Heart left ventricle (tissue), 16 donors: ENCODE measurements at regions not wholly inside any gene's neighbourhood (a gene's known extent, or its start where the extent isn't known, plus 50 kb on each side); places are given as distances from the start of the nearest gene placed in this dataset.

Source experiments
- ATAC-seq, 4 donors: fragments of 200-7000 bp; cut with Tn5 transposase; one replicate each; pipeline ENCODE4 v1.9.1; 2020 to 2022; ENCODE audit warnings: moderate library complexity in 4 of 4, mild to moderate bottlenecking in 3 of 4, moderate number of reproducible peaks in 1 of 4
- DNase-seq, 5 donors: peaks; one replicate each; pipeline ENCODE4 v3.0.0-alpha.2; 2020
- H3K27ac ChIP-seq, 12 donors: fragments of 200-600 bp; sonication (generic) in 4 of 12; one replicate each; pipeline versions ENCODE4 v1.5.0 to v1.8.0; 2016 to 2022; ENCODE audit warnings: mild to moderate bottlenecking in 2 of 12
- H3K27me3 ChIP-seq, 9 donors: fragments of 200-600 bp; sonication (generic) in 2 of 9; one replicate each; pipeline versions ENCODE4 v1.5.1 to v1.8.0; 2016 to 2022; ENCODE audit warnings: mild to moderate bottlenecking in 3 of 9
- H3K36me3 ChIP-seq, 9 donors: fragments of 200-600 bp; sonication (generic) in 2 of 9; one replicate each; pipeline versions ENCODE4 v1.5.0 to v1.8.0; 2018 to 2022; ENCODE audit warnings: mild to moderate bottlenecking in 2 of 9
- H3K4me1 ChIP-seq, 12 donors: fragments of 200-600 bp; sonication (generic) in 4 of 12; one replicate each; pipeline versions ENCODE4 v1.5.0 to v1.8.0; 2016 to 2022; ENCODE audit warnings: mild to moderate bottlenecking in 3 of 12
- H3K4me3 ChIP-seq, 12 donors: fragments of 200-600 bp; sonication (generic) in 4 of 12; one replicate each; pipeline versions ENCODE4 v1.5.0 to v1.8.0; 2017 to 2022; ENCODE audit warnings: mild to moderate bottlenecking in 9 of 12, moderate library complexity in 4 of 12
- H3K9me3 ChIP-seq, 12 donors: fragments of 200-600 bp; sonication (generic) in 4 of 12; one replicate each; pipeline versions ENCODE4 v1.5.0 to v1.8.0; 2016 to 2022; ENCODE audit warnings: mild to moderate bottlenecking in 1 of 12
- POLR2A ChIP-seq, 2 donors: fragments of 450-650 bp; IDR thresholded peaks; one replicate each; pipeline ENCODE4 v1.6.1; 2017; ENCODE audit warnings: antibody characterized with exemption in 2 of 2, mild to moderate bottlenecking in 2 of 2, moderate library complexity in 2 of 2
- WGBS, 4 donors: extraction: QIAGEN DNeasy Blood & Tissue Kit in 2 of 4; methylation state at CpG; one replicate each; pipeline versions ENCODE4 v1.1.5 to v1.1.7; 2013 to 2018; 5-methylcytosine and 5-hydroxymethylcytosine counted together
- intact Hi-C, 10 donors: fragments of 100-400 bp; cut with DNase I; formaldehyde crosslinking; loops; one replicate each; pipeline versions ENCODE4 v1.11.1 to v1.14.2; 2022
- TF ChIP-seq, protein P1 (sequence below), 12 donors: fragments of 200-600 bp; sonication (generic) in 4 of 12; IDR thresholded peaks; one replicate each; pipeline versions ENCODE4 v1.5.0 to v1.8.0; 2018 to 2022; ENCODE audit warnings: antibody characterized with exemption in 12 of 12, mild to moderate bottlenecking in 5 of 12
- donor health status: ischemic (EF 13 %, LVEDD 7.1; RV severe dilation, severe dysfunction).
- donor health status: healthy with polysubstance abuse.
- donor health status: DM: no; HTN: yes; CAD: no.
- donor health status: DM: no; HTN: no; CAD: no.
- donor health status: ischemic (EF 25% LVEDD 6.9; RV normal size, moderate dysfunction).
- donor health status: ischemic (EF 25% LVEDD 5.7; RV mildly dilated, moderate dysfunction).
- donor health status: healthy.
- donor health status: DM: yes; HTN: yes; CAD: no.
- donor health status: ischemic (EF 35%, LVEDD 5.7; RV mildly dilated, moderate dysfunction).
- donor health status: nonischemic (EF 11% LVEDD 7.7; RV severe dilation, severe dysfunction).
- donor health status: DM: yes; HTN: yes; CAD: no.
- donor health status: PGD.
- donor health status: ischemic (EF 29% LVEDD 5.4; RV normal size, mild dysfunction).
- donor health status: nonischemic (EF 23%, LVEDD 6.1; RV moderate dilation, normal function).

- 82 to 85% (median 83%) methylated on average over 8 of the region's 8 CpGs for WGBS, 4 donors
These were observed 59.1 kb upstream of the GLIS3 start for GRCh38 chr9:4359016-4359415.

GRCh38 chr9:4357929-4358328 lies 58.1 kb upstream of the GLIS3 start:
- no peak for DNase-seq
- 91 to 94% (median 93%) methylated on average over 3 of the region's 3 CpGs for WGBS, 4 donors
- intact Hi-C loops = loop anchor here in 1 of 10 donors (10.0 kb wide), 1 partner anchor 883 kb away; no protein-coding TSS in a partner anchor

More at GRCh38 chr9:4359016-4359415, 59.1 kb upstream of the GLIS3 start:
- Histone ChIP-seq H3K4me1 (no peaks in the 10 kb centered on the region), H3K27ac (no peak overlapping the region), H3K4me3 (no peak overlapping the region), H3K27me3 (no peaks in the 10 kb centered on the region), H3K9me3 (no peaks in the 10 kb centered on the region), H3K36me3 (no peaks in the 10 kb centered on the region)
- intact Hi-C loops = loop anchor here in 1 of 10 donors (10.0 kb wide), 1 partner anchor 884 kb away; no protein-coding TSS in a partner anchor
- ATAC-seq (no peak), DNase-seq (no peak)
- TF ChIP-seq, protein P1, sequence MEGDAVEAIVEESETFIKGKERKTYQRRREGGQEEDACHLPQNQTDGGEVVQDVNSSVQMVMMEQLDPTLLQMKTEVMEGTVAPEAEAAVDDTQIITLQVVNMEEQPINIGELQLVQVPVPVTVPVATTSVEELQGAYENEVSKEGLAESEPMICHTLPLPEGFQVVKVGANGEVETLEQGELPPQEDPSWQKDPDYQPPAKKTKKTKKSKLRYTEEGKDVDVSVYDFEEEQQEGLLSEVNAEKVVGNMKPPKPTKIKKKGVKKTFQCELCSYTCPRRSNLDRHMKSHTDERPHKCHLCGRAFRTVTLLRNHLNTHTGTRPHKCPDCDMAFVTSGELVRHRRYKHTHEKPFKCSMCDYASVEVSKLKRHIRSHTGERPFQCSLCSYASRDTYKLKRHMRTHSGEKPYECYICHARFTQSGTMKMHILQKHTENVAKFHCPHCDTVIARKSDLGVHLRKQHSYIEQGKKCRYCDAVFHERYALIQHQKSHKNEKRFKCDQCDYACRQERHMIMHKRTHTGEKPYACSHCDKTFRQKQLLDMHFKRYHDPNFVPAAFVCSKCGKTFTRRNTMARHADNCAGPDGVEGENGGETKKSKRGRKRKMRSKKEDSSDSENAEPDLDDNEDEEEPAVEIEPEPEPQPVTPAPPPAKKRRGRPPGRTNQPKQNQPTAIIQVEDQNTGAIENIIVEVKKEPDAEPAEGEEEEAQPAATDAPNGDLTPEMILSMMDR (IDR thresholded peaks at IDR 0.05) = no peak
- no peak for TF ChIP-seq POLR2A (IDR thresholded peaks at IDR 0.05)

DNA sequence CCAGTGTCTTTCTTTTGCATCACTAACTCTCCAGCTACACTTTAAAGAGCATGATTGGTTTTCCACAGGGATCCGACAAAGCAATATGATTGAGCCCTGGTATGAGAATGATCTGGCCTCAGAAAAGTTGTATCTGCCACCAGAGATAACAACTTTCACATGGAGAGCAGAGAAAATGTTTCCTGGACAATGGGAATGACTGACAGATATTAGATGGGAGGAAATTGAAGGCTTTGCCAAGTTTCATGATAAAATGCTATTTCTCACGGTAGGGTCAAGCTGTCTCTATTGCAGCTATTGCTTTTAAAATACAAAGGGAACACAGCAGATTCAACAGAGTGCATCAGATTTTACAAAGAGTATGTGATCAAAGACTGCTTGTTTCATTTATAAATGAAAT lies 56.4 kb upstream of the GLIS3 start:
- Histone ChIP-seq H3K4me1 (no peaks in the 10 kb centered on the region), H3K9me3 (no peaks in the 10 kb centered on the region), H3K36me3 (no peaks in the 10 kb centered on the region), H3K27me3 (no peaks in the 10 kb centered on the region), H3K27ac (no peak overlapping the region), H3K4me3 (no peak overlapping the region)
- WGBS, 4 donors = 35 to 48% (median 38%) methylated on average over 2 of the region's 2 CpGs
- DNase-seq (no peak), ATAC-seq (no peak)
- TF ChIP-seq, protein P1 (IDR thresholded peaks at IDR 0.05) = no peak
- TF ChIP-seq POLR2A (IDR thresholded peaks at IDR 0.05) = no peak
- intact Hi-C loops = loop anchor here in 1 of 10 donors (10.0 kb wide), 1 partner anchor 882 kb away; no protein-coding TSS in a partner anchor

More at GRCh38 chr9:4357929-4358328, 58.1 kb upstream of the GLIS3 start:
- H3K9me3 ChIP-seq = no peaks in the 10 kb centered on the region
- H3K27ac ChIP-seq = no peak overlapping the region
- H3K27me3 ChIP-seq = no peaks in the 10 kb centered on the region
- no peaks in the 10 kb centered on the region for H3K36me3 ChIP-seq
- no peak overlapping the region for H3K4me3 ChIP-seq
- ATAC-seq = no peak
- TF ChIP-seq, protein P1 (IDR thresholded peaks at IDR 0.05) = no peak
- TF ChIP-seq POLR2A (IDR thresholded peaks at IDR 0.05) = no peak
- H3K4me1 ChIP-seq = no peaks in the 10 kb centered on the region

DNA sequence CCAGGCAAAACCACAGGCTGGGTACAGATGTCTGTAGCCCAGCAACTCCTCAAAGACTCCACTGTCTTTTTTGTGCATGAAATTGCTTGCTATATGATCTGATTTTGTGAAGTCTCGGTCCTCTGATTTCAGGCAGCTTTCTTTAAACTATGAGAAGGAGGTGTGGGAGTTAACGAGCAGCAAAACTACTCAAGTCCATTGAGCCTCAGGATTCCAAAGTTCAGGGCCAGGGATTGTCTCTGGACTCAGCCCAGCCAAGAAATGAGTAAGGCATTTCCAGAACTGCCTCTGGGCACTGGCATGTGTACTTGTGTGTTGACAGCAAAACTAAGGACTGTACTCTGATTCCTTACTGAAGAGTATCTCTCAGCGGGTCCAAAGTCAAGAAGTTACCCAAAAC lies 53.4 kb upstream of the GLIS3 start:
- H3K36me3 ChIP-seq = no peaks in the 10 kb centered on the region
- ATAC-seq (no peak), DNase-seq (no peak)
- TF ChIP-seq POLR2A (IDR thresholded peaks at IDR 0.05) = no peak
- WGBS, 4 donors = 81 to 89% (median 83%) methylated on average over 3 of the region's 3 CpGs
- H3K9me3 ChIP-seq = no peaks in the 10 kb centered on the region
- H3K27ac ChIP-seq = no peak overlapping the region
- no peaks in the 10 kb centered on the region for H3K27me3 ChIP-seq
- no peak overlapping the region for H3K4me3 ChIP-seq
- no peaks in the 10 kb centered on the region for H3K4me1 ChIP-seq
- intact Hi-C loops = loop anchor here in 1 of 10 donors (10.0 kb wide), 1 partner anchor 878 kb away; no protein-coding TSS in a partner anchor
